Transverse colon (tissue), 4 donors: ENCODE measurements at regions not wholly inside any gene's neighbourhood (a gene's known extent, or its start where the extent isn't known, plus 50 kb on each side); places are given as distances from the start of the nearest gene placed in this dataset.

Experiments used
- DNase-seq: peaks from one replicate; pipeline ENCODE4 v3.0.0-alpha.2; 2019
- H3K27ac ChIP-seq, 4 donors: fragments of 200-600 bp; sonication (generic); 2 replicates each; pipeline ENCODE4 v1.5.1; 2016 to 2018; ENCODE audit warnings: inconsistent platforms in 4 of 4
- H3K27me3 ChIP-seq: fragments of 200-600 bp; sonication (generic); 2 replicates; pipeline ENCODE4 v1.5.1; 2017; ENCODE audit warnings: inconsistent platforms
- H3K36me3 ChIP-seq, 4 donors: fragments of 200-600 bp; sonication (generic); 2 replicates each; pipeline ENCODE4 v1.5.1; 2017 to 2019; ENCODE audit warnings: inconsistent platforms in 4 of 4
- H3K4me1 ChIP-seq, 4 donors: fragments of 200-600 bp; sonication (generic); 2 replicates each; pipeline ENCODE4 v1.5.1; 2017 to 2020; ENCODE audit warnings: inconsistent platforms in 4 of 4
- H3K4me3 ChIP-seq, 4 donors: fragments of 200-600 bp; sonication (generic); 1 replicate in 1 of 4; 2 replicates in 3 of 4; pipeline versions ENCODE4 v1.5.1 to v1.6.1; 2017 to 2019; ENCODE audit warnings: inconsistent platforms in 4 of 4
- H3K9me3 ChIP-seq, 2 donors: fragments of 200-600 bp; sonication (generic); 2 replicates each; pipeline ENCODE4 v1.5.1; 2017 to 2019; ENCODE audit warnings: inconsistent platforms in 2 of 2
- CTCF ChIP-seq, 5 experiments: fragments of 200-600 bp in 3 of 5; fragments of 450-650 bp in 2 of 5; sonication (generic) in 3 of 5; IDR thresholded peaks; 1 replicate in 2 of 5; 2 replicates in 3 of 5; pipeline ENCODE4 v1.5.1; 2016 to 2017; ENCODE audit warnings: antibody characterized with exemption in 5 of 5, inconsistent platforms in 3 of 5, mild to moderate bottlenecking in 2 of 5, moderate library complexity in 1 of 5
- EP300 ChIP-seq: sonication (generic); formaldehyde crosslinking; IDR thresholded peaks from one replicate; pipeline ENCODE4 v1.6.1; 2017; ENCODE audit warnings: antibody characterized with exemption, low read depth
- POLR2A ChIP-seq: fragments of 450-650 bp; IDR thresholded peaks from one replicate; pipeline ENCODE4 v1.6.1; 2016; ENCODE audit warnings: antibody characterized with exemption, mild to moderate bottlenecking, moderate library complexity
- POLR2AphosphoS5 ChIP-seq, 3 donors: sonication (generic); formaldehyde crosslinking; IDR thresholded peaks; one replicate each; pipeline ENCODE4 v1.6.1; 2016; ENCODE audit warnings: antibody characterized with exemption in 3 of 3
- WGBS, 2 donors: methylation state at CpG; one replicate each; pipeline ENCODE4 v1.1.5; 2018; ENCODE audit warnings: low coverage in 1 of 2; 5-methylcytosine and 5-hydroxymethylcytosine counted together
- in situ Hi-C, 4 donors: fragments of 200-750 bp; cut with MboI; loops; one replicate each; pipeline versions ENCODE4 v1.15.0 to v1.15.1; 2017; ENCODE audit warnings: low sequenced_read_pairs in 3 of 4, low pct_ligation_motif_present in 1 of 4, low pct_unique_long_range_greater_than_20kb in 1 of 4
- intact Hi-C: fragments of 100-400 bp; cut with DNase I; formaldehyde crosslinking; loops from one replicate; pipeline ENCODE4 v1.15.1; 2023; ENCODE audit warnings: low total_unique reads

GRCh38 chr17:5819396-5819795 lies 235.1 kb upstream of the NLRP1 start:
- Histone ChIP-seq H3K27ac (no peak overlapping the region), H3K27me3 (peaks cover 6% of the 10 kb centered on the region), H3K4me1 (no peaks in the 10 kb centered on the region), H3K4me3 (no peak overlapping the region), H3K36me3 (no peaks in the 10 kb centered on the region), H3K9me3 (no peaks in the 10 kb centered on the region)
- intact Hi-C loops, result no loop called here
- 83 to 84% methylated on average over 1 to 2 of the region's 2 CpGs for WGBS, 2 donors
- no peak for DNase-seq
- TF ChIP-seq CTCF (IDR thresholded peaks at IDR 0.05), result no peak
- no peak for TF ChIP-seq EP300
- no peak for TF ChIP-seq POLR2AphosphoS5 (IDR thresholded peaks at IDR 0.05)
- no peak for TF ChIP-seq POLR2A
- in situ Hi-C loops, result no loop called here

GRCh38 chr17:5819921-5820685 lies 235.8 kb upstream of the NLRP1 start:
- no peak for TF ChIP-seq POLR2AphosphoS5 (IDR thresholded peaks at IDR 0.05)
- TF ChIP-seq EP300, result no peak
- no peak for TF ChIP-seq POLR2A
- no peak for TF ChIP-seq CTCF (IDR thresholded peaks at IDR 0.05)
- no peak overlapping the region for H3K27ac ChIP-seq
- H3K27me3 ChIP-seq, result peaks cover 6% of the 10 kb centered on the region
- intact Hi-C loops (no loop called here), in situ Hi-C loops (no loop called here)
- no peak for DNase-seq
- no peaks in the 10 kb centered on the region for H3K36me3 ChIP-seq
- H3K4me1 ChIP-seq, result no peaks in the 10 kb centered on the region
- H3K4me3 ChIP-seq, result no peak overlapping the region
- 60 to 80% methylated on average over 1 to 13 of the region's 13 CpGs for WGBS, 2 donors
- H3K9me3 ChIP-seq, result no peaks in the 10 kb centered on the region

- intact Hi-C loops (no loop called here), in situ Hi-C loops (no loop called here)
- no peaks in the 10 kb centered on the region for H3K36me3 ChIP-seq
- H3K9me3 ChIP-seq, result no peaks in the 10 kb centered on the region
- TF ChIP-seq CTCF (IDR thresholded peaks at IDR 0.05), result no peak
- no peak for TF ChIP-seq POLR2A
- no peak for TF ChIP-seq POLR2AphosphoS5 (IDR thresholded peaks at IDR 0.05)
- TF ChIP-seq EP300, result no peak
- WGBS, 2 donors, result 71 to 74% methylated on average over 6 to 10 of the region's 10 CpGs
- no peak for DNase-seq
- no peak overlapping the region for H3K27ac ChIP-seq
- no peaks in the 10 kb centered on the region for H3K4me1 ChIP-seq
- H3K4me3 ChIP-seq, result no peak overlapping the region
- peaks cover 6% of the 10 kb centered on the region for H3K27me3 ChIP-seq
Observed at GRCh38 chr17:5820721-5821456, 236.6 kb upstream of the NLRP1 start.

GRCh38 chr17:5821803-5822202 lies 237.5 kb upstream of the NLRP1 start:
- H3K27me3 ChIP-seq, result no peaks in the 10 kb centered on the region
- H3K9me3 ChIP-seq, result no peaks in the 10 kb centered on the region
- H3K4me1 ChIP-seq, result no peaks in the 10 kb centered on the region
- TF ChIP-seq CTCF (IDR thresholded peaks at IDR 0.05) (no peak), POLR2AphosphoS5 (IDR thresholded peaks at IDR 0.05) (no peak), POLR2A (no peak), EP300 (no peak)
- H3K4me3 ChIP-seq, result no peak overlapping the region
- no peak overlapping the region for H3K27ac ChIP-seq
- H3K36me3 ChIP-seq, result no peaks in the 10 kb centered on the region
- in situ Hi-C loops (no loop called here), intact Hi-C loops (no loop called here)
- WGBS, 2 donors, result 59 to 100% methylated on average over 1 to 4 of the region's 4 CpGs
- no peak for DNase-seq
